NCI-H2227 treated with DMSO at 0.1 percent for 48 hours (cell line): ENCODE measurements at regions not wholly inside any gene's neighbourhood (a gene's known extent, or its start where the extent isn't known, plus 50 kb on each side); places are given as distances from the start of the nearest gene placed in this dataset.
"Not testable (repeated sequence)": the region's sequence is repeated elsewhere in the genome, so short reads cannot be mapped to it uniquely, and the experiment has no call there.

Experiments
- DNase-seq: peaks from one replicate; lab custom pipeline; 2025; lab: John Stamatoyannopoulos, UW

DNA sequence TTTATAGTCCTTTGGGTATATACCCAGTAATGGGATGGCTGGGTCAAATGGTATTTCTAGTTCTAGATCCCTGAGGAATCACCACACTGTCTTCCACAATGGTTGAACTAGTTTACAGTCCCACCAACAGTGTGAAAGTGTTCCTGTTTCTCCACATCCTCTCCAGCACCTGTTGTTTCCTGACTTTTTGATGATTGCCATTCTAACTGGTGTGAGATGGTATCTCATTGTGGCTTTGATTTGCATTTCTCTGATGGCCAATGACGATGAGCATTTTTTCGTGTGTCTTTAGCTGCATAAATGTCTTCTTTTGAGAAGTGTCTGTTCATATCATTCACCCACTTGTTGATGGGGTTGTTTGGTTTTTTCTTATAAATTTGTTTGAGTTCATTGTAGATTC lies 612.5 kb upstream of the SGCD start:
- not testable (repeated sequence) for DNase-seq

DNA sequence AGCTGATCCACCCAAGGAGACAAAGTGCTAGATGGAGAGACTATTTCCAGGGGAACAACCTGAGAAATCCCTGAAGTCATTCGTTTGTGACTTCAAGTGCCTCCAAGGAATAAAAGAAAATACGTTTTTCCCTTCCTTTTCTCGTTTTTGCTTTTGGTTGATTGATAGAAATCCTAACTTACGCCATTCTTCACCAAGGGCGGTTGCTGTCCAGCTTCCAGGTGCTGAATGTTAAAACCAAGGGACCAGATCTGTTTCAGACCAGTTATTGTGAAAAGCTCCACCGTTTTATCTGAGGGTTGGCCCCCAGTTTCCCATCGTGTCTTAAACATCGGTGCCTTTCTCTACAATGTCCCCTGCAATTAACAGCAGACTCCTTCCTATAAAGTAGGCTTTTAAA lies 600.7 kb upstream of the SGCD start:
- DNase-seq = no peak

DNA sequence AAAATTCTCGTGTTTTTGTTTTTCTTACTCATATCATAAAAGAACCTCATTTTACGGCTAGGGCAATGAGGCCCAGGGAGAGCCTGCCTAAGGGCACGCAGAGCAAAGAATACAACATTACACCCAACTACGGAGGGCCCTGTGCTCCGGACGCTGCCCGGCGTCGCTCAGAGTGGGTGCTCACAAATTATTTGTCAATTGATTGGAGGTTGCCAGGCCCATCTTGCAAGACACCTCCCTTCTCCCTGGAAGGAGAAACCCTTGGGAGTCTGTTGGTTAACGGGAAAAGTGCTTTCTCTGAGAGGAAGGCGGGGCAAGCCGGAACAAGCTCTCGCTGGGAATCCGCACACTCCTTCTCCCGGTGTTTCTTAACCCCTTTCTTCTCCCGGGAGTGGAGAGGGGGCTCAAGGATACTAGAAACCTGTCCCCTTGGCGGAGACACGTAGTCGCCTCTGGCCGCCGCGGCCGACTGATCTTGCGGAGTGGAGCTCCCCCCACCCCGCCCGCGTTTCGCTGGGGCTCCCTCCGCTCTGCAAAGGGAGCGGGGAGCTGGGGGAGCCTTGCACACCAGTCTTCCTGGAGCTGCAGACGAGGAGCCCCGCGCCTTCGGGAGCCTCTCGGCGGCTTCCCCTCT lies 599.3 kb upstream of the SGCD start:
- peak; percentile 21 for DNase-seq

DNA sequence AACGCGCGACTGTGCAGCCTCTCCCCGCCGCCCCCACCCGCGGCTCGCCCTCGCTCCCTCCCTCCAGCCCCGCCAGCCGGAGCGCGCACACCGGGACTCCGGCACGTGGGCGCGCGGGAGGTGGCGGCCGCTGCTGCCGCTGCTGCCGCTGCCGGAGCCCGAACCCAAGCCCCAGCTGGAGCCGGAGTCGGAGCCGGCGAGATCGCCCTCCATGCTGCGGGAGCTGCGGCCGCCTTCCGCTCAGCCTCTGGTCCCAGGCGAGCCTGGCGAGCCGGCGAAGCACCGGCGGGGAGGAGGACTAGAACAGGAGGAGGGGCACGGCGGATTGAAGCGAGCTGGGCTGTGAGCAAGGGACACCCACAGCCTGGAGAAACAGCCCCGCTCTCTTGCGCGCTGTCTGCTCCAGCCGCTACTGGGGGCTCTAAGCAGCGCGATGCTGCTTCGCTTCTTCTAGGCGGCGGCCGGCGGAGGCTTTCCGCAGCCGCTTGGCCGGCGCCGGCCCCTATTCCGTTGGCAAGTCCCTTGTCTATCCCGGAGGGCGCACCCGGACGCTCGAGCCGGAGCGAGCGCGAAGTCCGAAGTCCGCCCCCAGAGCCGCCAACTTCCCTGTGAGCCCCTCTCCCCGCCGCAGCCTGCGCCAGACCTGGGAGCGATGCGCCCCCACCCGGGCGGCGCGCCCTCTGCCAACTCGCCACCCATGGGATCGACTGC lies 598.7 kb upstream of the SGCD start:
- DNase-seq = peak; percentile 58

DNA sequence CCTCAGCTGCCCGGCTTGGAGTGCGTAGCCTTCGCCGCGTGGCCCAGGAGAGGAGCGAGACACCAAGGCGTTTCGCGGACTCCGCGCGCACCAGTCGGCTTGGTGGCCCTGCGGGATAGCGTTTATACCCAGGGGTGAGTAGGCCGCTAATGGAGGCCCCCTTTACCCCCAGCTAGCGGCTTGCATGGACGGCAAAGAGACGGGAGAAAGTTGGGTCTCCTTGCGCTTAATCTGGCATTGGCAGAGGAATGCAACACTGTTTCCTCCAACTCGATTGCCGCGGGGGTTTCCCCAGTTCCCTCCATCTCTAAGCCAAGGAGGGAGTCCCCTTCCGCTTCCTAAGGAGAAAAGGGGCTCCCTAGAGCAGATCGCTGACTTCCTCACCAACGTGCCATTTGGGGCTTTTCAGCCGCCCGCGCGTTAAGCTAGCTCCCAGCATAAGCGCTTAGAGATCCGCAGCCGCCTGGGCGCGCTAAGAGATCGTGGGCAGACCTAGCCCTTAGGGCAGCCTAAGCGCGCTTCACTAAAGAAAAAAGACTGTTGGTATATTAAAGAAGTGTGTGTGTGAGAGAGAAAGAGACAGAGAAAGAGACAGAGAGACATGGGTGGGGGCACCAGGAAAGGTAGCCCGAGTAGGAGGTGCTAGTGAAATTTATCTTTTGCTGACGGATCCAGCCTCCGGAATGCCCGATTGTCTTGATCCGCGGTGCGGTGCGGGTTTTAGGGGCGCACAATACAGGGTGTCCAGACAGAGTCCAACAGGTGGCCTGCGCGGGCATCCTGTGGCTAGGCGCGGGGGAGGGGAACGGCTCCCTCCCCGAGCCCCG lies 597.9 kb upstream of the SGCD start:
- DNase-seq = peak; percentile 44

DNA sequence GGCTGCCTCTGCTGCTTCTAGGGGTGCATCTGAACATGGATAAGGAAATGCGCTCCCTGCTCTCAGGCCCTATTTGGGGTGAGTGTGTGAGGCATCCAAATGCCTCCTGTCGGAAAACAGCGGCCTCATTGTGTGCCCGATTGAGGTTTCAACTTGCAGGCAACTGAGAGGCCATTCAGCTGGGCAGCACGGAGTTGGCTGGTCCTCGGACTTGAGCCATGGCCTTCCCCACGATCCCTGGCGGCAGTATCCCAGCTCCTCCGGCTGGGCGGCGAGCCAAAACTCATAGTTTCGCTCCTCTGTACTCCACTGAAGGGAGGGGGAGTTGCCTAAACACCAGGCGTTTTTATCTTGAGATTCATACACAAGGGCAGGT lies 597.3 kb upstream of the SGCD start:
- DNase-seq = peak; percentile 31

DNA sequence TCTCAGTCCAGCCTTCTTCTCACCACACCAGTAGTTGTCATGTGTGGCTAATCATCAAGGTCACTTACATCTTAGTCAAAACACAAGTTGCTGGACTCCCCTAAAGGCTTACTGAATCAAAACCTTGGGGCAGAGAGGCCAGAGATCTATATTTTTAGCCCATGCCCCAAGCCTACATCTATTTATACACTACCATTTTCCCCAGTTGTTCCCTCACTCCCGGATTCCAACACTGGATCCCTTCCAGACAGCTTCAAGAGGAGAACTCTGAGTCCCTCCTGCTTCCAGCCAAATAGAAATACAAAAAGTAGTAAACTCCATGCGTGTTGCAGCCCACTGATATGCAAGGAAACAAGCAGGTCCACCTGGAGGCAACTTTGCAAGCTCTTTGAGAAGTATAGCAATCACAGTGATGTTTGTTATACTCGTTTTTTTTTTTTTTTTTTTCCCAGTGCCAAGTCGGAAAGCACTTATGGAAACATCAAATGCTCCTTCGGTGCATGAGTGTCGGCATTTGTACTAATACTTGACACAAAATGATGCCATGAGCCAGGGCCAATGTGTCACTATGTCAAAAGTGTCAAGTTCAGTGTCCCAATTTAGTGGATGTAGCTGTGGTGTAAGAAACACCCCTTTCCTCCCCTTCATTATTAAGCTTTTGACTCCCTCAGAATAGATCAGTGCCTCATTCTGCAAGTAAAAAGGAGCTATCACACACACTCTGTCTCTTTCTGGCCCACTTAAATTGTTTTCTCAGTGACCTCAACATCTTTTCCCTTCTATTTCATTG lies 594.2 kb upstream of the SGCD start:
- DNase-seq = no peak

DNA sequence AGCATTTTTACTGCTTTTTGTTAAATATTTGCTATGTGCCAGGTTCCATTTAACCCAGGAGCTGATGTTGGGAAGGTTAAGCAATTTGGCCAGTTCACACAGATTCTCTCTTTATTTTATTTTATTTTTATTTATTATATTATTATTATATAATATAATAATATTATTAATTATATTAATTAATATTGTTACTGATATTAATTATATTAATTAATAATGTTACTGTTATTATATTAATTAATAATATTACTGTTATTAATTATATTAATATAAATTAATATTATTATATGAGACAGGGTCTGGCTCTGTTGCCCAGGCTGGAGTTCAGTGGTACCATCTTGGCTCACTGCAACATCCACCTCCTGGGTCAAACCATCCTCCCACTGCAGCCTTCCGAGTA lies 593.0 kb upstream of the SGCD start:
- DNase-seq = no peak

DNA sequence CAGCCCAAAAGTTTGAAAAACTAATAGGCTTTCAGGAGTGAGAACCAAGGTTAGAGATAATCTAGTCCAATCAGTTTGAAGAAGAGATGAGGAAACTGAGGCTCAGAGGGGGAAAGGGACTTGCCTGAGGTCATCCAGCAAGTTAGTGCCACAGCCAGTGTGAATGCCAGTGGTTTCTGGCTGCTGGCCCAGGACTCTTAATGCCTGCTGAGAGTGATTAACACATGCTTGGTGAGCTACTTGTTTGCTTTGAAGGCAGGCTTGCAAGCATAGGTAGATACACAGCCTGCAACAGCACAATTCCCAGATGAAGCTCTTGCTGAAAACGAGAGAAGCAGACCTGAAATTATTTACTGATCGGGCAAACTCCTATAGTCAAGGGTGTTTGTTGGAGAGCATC lies 591.6 kb upstream of the SGCD start:
- DNase-seq = no peak

DNA sequence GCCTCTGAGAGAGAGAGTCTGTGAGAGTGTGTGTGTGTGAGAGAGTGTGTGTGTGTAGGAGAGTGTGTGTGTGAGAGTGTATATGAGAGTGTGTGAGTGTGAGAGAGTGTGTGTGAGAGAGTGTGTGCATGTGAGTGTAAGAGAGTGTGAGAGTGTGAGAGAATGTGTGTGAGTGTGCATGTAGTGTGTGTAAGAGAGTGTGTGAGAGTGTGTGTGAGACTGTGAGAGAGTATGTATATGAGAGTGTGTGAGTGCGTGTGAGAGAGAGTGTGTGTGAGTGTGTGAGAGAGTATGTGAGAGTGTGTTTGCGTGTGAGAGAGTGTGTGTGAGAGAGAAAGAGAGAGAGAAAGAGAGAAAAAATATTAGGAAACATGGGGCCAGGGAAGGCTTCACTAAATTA lies 588.3 kb upstream of the SGCD start:
- no peak for DNase-seq

DNA sequence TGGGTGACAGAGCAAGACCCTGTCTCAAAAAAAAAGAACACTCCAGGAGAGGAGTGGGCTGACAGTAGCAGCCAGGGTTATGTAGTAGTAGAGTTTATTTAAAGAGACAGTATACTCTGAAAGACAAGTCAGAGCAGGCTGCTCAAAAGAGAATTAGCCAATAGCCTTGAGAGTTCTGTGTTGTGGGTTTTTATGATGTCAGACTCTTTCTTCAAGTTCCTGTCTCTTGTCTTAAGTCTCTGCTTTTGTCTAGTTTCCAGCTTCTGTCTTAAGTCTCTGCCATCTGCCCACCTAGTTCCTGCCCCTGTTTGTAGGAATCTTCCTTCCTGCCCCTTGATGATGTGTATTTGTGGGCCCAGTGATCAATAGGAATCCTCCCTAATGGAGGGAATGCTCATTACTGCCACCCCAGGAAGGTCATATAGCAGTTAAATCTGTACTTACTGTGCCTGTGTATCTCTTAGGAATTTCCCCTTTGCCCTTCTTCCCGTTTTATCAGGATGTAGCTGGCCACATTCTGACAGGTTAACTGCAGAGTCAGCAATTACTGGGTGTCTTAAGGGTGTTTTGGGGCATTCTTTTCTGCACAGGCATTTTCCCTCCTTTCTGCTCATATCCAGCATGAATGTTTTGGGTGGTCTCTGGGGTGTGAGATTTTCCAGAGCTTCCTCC lies 580.5 kb upstream of the SGCD start:
- DNase-seq = no peak

DNA sequence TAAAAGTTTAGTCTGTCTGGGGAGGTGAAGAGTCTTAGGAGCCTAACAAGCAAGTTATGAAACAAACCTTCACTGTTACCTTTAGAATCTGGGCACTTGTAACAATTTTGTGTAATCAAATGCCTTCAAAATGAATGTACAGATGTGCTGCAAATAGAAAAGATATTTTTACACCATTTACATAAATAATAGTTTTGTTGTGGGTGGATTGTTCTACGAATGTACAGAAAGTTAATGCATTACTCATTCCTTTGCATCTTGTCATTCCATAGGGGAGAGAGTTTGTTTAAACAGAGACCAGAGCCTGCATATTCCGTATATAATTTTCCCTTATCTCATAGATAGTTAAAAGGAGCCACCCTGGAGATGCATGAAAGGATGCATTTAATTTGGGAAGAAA lies 576.9 kb upstream of the SGCD start:
- DNase-seq = no peak

DNA sequence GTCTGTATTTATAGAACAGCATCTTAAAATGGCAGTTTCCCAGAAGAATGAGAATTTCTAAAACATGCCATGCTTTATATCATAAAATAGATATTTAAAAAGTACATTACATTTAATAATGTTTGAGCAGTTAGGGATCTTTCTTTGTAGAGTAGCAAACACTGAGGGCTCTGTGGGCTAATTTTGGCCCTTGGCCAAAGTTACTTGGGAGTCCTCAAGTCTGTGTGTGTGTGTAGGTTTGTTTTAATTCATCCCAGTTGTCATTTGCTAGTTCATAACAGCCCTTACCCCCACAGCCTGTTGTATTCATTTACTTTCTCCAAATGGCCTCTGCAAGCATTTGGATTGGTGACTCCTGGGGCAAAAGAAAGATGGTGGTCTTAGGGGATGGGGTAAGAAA lies 576.4 kb upstream of the SGCD start:
- no peak for DNase-seq

DNA sequence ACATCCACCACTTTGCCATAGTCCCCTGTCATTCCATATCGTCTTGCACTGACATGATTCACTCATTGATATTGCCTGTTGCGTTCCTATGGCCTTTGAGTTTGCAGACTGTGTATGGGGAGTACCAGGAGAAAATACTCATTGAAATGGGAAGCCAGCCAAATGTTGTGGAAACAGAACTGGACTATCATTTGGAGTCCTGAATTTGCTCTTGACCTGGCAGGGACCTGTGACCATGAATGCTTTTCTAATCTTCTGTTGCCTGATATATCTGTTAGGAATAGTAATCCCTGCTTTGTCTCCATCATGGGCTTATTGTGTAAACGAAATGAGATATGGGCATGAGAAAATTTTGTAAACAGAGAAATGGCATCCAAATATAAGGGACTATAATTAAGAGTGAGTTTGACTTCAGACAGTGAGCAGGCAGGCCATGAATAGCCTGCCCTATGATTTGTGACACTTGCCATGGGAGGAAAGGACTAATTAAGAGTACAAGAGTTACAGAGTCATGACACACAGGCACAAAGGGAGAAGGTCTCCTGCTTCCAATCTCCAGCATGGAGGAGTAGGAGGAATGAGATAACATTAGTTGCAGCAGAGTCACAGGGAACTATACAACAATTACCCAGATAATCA lies 572.9 kb upstream of the SGCD start:
- DNase-seq = peak; percentile 35

DNA sequence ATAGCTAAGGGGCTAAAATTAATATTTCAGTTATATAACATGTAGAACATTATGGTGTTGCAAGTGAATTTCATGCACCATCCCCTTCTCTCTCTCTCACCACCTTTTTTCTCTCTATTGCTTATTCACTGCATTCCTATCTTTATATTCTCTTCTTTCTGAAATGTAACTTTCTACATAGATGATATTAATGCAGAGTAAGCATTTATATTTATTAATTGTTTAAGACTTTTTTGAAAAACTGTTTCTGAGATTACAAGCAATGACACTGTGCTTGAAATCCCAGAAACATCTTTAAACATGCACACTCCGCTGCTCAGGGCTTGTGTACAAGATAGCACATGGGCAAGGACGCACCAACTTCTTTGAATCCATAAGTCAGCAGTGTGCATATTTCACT lies 567.7 kb upstream of the SGCD start:
- DNase-seq = no peak

DNA sequence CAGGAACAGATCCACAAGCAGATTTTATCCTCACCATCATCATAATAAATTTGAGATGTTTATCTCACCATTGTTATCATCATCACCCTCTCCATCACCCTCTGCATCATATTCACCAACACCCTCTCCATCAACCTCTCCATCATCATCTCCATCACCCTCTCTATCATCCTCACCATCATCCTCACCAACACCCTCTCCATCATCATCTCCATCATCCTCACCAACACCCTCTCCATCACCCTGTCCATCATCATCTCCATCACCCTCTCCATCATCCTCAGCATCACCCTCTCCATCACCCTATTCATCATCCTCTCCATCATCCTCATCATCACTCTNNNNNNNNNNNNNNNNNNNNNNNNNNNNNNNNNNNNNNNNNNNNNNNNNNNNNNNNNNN lies 567.0 kb upstream of the SGCD start:
- no peak for DNase-seq

DNA sequence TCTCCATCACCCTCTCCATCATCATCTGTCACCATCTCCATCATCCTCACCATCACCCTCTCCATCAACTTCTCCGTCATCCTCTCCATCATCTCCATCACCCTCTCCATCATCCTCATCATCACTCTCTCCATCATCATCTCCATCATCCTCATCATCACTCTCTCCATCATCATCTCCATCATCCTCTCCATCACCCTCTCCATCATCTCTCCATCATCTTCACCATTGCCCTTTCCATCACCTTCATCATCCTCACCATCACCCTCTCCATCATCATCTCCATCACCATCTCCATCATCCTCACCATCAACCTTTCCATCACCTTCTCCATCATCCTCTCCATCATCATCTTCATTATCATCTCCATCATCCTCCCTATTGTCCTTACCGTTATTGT lies 565.5 kb upstream of the SGCD start:
- DNase-seq = no peak

DNA sequence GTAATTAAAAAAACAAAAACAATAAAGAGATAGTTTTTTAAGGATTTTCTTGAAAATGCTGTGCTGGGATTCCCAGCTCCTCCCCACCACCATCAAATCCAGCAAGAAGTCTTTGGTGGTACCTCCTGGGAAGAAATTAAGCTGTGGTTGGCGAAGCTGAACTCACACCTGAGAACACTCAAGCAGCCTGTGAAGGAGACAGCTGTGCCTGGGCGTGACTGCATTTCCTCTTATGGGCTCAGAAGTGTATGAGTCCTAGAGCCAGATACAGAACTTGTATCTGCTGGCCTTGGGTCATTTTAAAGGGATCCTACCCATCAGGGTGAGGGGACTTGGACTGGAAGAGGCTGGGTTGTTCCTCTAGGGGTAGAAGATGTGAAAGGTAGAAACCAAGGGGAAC lies 561.2 kb upstream of the SGCD start:
- no peak for DNase-seq

DNA sequence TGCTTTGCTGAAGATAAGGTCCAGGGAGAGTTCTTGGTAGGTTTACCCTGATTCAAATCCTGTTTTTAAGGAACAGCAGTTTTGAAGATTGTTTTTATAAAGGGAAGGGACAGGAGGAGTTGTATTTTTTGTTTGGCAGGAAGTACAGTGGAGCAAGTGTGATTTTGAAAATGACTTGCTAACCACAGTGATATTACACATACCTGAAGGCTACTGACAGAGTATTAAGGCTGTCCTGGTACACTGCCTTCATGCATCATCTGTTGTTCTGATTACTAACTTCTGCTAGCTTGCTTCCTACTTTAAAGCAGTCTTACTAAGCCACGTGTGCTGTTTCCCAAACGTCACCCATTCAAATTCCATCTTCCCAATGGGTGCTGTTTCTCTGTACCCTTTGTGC lies 559.5 kb upstream of the SGCD start:
- no peak for DNase-seq

DNA sequence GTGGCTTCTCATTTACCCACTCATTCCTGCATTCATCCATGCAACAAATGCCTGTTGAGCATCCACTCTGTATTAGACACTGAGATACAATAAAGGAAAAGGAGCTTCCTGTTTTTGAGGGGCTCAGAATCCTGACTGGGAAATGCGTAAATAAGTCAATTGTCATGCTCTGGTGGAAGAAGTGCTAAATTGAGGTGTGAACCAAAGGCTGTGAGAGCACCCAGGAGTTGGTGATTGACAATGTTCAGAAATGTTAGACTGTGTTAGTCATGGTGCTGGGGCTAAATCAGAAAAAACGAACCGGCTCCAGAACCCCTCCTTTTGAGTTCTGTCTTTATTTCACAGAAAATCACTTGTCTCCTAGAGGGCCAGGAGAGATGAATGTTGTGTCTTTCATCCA lies 558.6 kb upstream of the SGCD start:
- DNase-seq = no peak

DNA sequence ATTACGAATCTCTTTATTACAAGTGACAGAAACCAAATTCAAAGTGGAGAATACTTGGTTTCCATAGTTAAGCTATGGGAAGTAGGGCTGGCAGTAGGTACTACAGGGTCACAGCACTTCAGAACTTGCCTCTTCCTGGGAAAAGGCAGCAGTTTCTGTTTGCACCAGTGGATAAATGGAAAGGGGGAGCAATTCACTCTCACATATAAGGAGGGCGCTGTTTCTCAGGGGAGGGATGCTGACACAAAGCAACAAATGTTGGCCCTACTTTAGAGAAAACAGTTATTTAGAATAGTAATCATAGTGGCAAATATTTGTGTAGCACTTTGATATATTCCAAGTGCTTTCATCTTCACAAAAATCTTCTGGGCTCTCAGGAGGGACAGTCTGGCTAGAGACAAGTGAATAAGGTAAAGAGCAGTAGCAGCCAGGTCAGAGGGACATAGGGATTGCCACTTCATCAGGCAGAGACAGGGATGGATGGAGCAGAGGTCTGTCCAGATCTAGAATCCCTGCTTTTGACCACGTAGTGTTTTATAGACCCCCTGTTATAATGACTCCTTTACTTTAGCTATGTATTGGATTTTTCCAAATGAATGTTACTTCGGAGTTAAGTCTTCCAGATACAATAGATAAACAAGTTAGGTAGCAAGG lies 554.8 kb upstream of the SGCD start:
- DNase-seq = no peak
